ENCODE measurements at regions not wholly inside any gene's neighbourhood (a gene's known extent, or its start where the extent isn't known, plus 50 kb on each side); places are given as distances from the start of the nearest gene placed in this dataset.

- intact Hi-C loops (cut with micrococcal nuclease): no loop called here
- no peak overlapping the region for H3K4me3 ChIP-seq (ENCODE audit: control extremely low read depth in 1 of 5, extremely low read depth in 1 of 5, insufficient read depth in 1 of 5, low read depth in 2 of 5, low read length in 4 of 5)
- H3K27ac Mint-ChIP-seq: no peak overlapping the region
- no peak overlapping the region for H3K4me2 ChIP-seq (replicated peaks; ENCODE audit: low read depth, low read length, poor library complexity, severe bottlenecking)
- no peaks in the 10 kb centered on the region for H4K20me1 ChIP-seq (ENCODE audit: control insufficient read depth, insufficient read depth, low read length, poor library complexity, severe bottlenecking)
- H3K27me3 Mint-ChIP-seq: peaks cover 25% of the 10 kb centered on the region
- DNase-seq (no peak), ATAC-seq (ENCODE audit: low read depth) (no peak)
- ChIA-PET POLR2A (no interaction called here), CTCF (interaction anchor here (1.0 kb wide), 1 partner anchor 40 kb away, joined by 3 read pairs; no protein-coding TSS in a partner anchor)
- no peaks in the 10 kb centered on the region for H3K9me3 ChIP-seq (ENCODE audit: control extremely low read depth in 1 of 3, control insufficient read depth in 2 of 3, insufficient read depth in 1 of 3, low read length in 2 of 3)
- no peaks in the 10 kb centered on the region for H3K79me2 ChIP-seq (ENCODE audit: control insufficient read depth, insufficient read depth, low read length)
- WGBS (ENCODE audit: insufficient coverage): no CpG with 5 or more reads among the region's 4 CpGs
- H3K4me1 Mint-ChIP-seq: no peaks in the 10 kb centered on the region
- H3K4me1 ChIP-seq (ENCODE audit: control insufficient read depth in 2 of 2, insufficient read depth in 2 of 2, low read length in 2 of 2): no peaks in the 10 kb centered on the region
- TF ChIP-seq CTCF (IDR thresholded peaks at IDR 0.05) (no peak), EZH2 (IDR thresholded peaks at IDR 0.05; ENCODE audit: borderline replicate concordance, insufficient read depth, low read depth, low read length, poor library complexity, severe bottlenecking) (no peak)
- no peaks in the 10 kb centered on the region for H3K36me3 ChIP-seq (replicated peaks in 1 of 2; ENCODE audit: control extremely low read depth in 1 of 2, control insufficient read depth in 1 of 2, extremely low read depth in 1 of 2, insufficient read depth in 2 of 2, low read length in 1 of 2)
- no peak overlapping the region for H3K4me3 Mint-ChIP-seq
- H3K27me3 ChIP-seq (replicated peaks in 1 of 4; ENCODE audit: control extremely low read depth in 1 of 4, control insufficient read depth in 3 of 4, insufficient read depth in 4 of 4, low read length in 3 of 4): no peaks in the 10 kb centered on the region
- H3K9ac ChIP-seq (ENCODE audit: low read length): no peak overlapping the region
- H3K27ac ChIP-seq (ENCODE audit: low read length in 2 of 2): no peak overlapping the region
- no peak overlapping the region for H2AFZ ChIP-seq (ENCODE audit: insufficient read depth, low read depth, low read length, poor library complexity, severe bottlenecking)
- H3K9me3 Mint-ChIP-seq (ENCODE audit: insufficient read depth): no peaks in the 10 kb centered on the region
These were observed 306.9 kb downstream of the AACS start for GRCh38 chr12:125372085-125372484.

- CTCF ChIA-PET: no interaction called here
These were observed 308.1 kb downstream of the AACS start for GRCh38 chr12:125373375-125373774.

More at GRCh38 chr12:125373375-125373774, 308.1 kb downstream of the AACS start:
- H3K4me2 ChIP-seq (replicated peaks; ENCODE audit: low read depth, low read length, poor library complexity, severe bottlenecking): no peak overlapping the region
- H3K36me3 ChIP-seq (replicated peaks in 1 of 2; ENCODE audit: control extremely low read depth in 1 of 2, control insufficient read depth in 1 of 2, extremely low read depth in 1 of 2, insufficient read depth in 2 of 2, low read length in 1 of 2): no peaks in the 10 kb centered on the region
- Mint-ChIP-seq H3K4me3 (no peak overlapping the region), H3K9me3 (ENCODE audit: insufficient read depth) (no peaks in the 10 kb centered on the region), H3K27ac (no peak overlapping the region), H3K4me1 (no peaks in the 10 kb centered on the region), H3K27me3 (peaks cover 31% of the 10 kb centered on the region)
- POLR2A ChIA-PET: no interaction called here
- H3K4me1 ChIP-seq (ENCODE audit: control insufficient read depth in 2 of 2, insufficient read depth in 2 of 2, low read length in 2 of 2): no peaks in the 10 kb centered on the region
- no peaks in the 10 kb centered on the region for H4K20me1 ChIP-seq (ENCODE audit: control insufficient read depth, insufficient read depth, low read length, poor library complexity, severe bottlenecking)
- H2AFZ ChIP-seq (ENCODE audit: insufficient read depth, low read depth, low read length, poor library complexity, severe bottlenecking): no peak overlapping the region
- H3K27me3 ChIP-seq (replicated peaks in 1 of 4; ENCODE audit: control extremely low read depth in 1 of 4, control insufficient read depth in 3 of 4, insufficient read depth in 4 of 4, low read length in 3 of 4): no peaks in the 10 kb centered on the region
- ATAC-seq (ENCODE audit: low read depth) (no peak), DNase-seq (no peak)
- H3K4me3 ChIP-seq (ENCODE audit: control extremely low read depth in 1 of 5, extremely low read depth in 1 of 5, insufficient read depth in 1 of 5, low read depth in 2 of 5, low read length in 4 of 5): no peak overlapping the region
- no peak overlapping the region for H3K9ac ChIP-seq (ENCODE audit: low read length)
- 82% methylated on average over 6 of the region's 6 CpGs for WGBS (ENCODE audit: insufficient coverage)
- no peak overlapping the region for H3K27ac ChIP-seq (ENCODE audit: low read length in 2 of 2)
- TF ChIP-seq EZH2 (IDR thresholded peaks at IDR 0.05; ENCODE audit: borderline replicate concordance, insufficient read depth, low read depth, low read length, poor library complexity, severe bottlenecking): no peak
- no peak for TF ChIP-seq CTCF (IDR thresholded peaks at IDR 0.05)
- intact Hi-C loops (cut with micrococcal nuclease): no loop called here
- H3K79me2 ChIP-seq (ENCODE audit: control insufficient read depth, insufficient read depth, low read length): no peaks in the 10 kb centered on the region
- no peaks in the 10 kb centered on the region for H3K9me3 ChIP-seq (ENCODE audit: control extremely low read depth in 1 of 3, control insufficient read depth in 2 of 3, insufficient read depth in 1 of 3, low read length in 2 of 3)

Measured in B cell (primary cell).